ENCODE measurements at regions not wholly inside any gene's neighbourhood (a gene's known extent, or its start where the extent isn't known, plus 50 kb on each side); places are given as distances from the start of the nearest gene placed in this dataset.

GRCh38 chr16:5193861-5194260, 96.3 kb upstream of the EEF2KMT start:
- TF ChIP-seq CTCF (IDR thresholded peaks at IDR 0.05), result no peak
- TF ChIP-seq POLR2AphosphoS5 (IDR thresholded peaks at IDR 0.05), result no peak
- no peak for TF ChIP-seq POLR2A (IDR thresholded peaks at IDR 0.05)
